CD4-positive, alpha-beta memory T cell (primary cell): ENCODE measurements at regions not wholly inside any gene's neighbourhood (a gene's known extent, or its start where the extent isn't known, plus 50 kb on each side); places are given as distances from the start of the nearest gene placed in this dataset.

Experiments
- CTCF ChIA-PET: fragments of 350-600 bp; sonication (Branson Sonifier 250); formaldehyde crosslinking; loops from one replicate; lab custom pipeline; 2021; ENCODE audit warnings: inconsistent platforms; ENCODE audit not compliant: partially characterized antibody; lab: Charles Lee
- POLR2A ChIA-PET: fragments of 350-600 bp; sonication (Branson Sonifier 250); formaldehyde crosslinking; loops from one replicate; lab custom pipeline; 2021; ENCODE audit not compliant: partially characterized antibody; lab: Charles Lee
- DNase-seq, 5 donors: peaks; one replicate each; pipeline versions ENCODE4 v3.0.0 to v3.0.0-alpha.2; 2020 to 2022; ENCODE audit warnings: mixed read lengths in 1 of 5
- H3K27ac ChIP-seq: one replicate; pipeline ENCODE4 v1.7.0; 2013; ENCODE audit warnings: low read depth, low read length
- H3K27me3 ChIP-seq: 2 replicates; pipeline ENCODE4 v1.7.0; 2013; ENCODE audit warnings: mild to moderate bottlenecking, low read length, moderate library complexity; ENCODE audit not compliant: insufficient read depth
- H3K36me3 ChIP-seq: 2 replicates; pipeline ENCODE4 v1.7.0; 2013; ENCODE audit warnings: mild to moderate bottlenecking, low read length, moderate library complexity; ENCODE audit not compliant: insufficient read depth
- H3K4me1 ChIP-seq: 2 replicates; pipeline ENCODE4 v1.7.0; 2013; ENCODE audit warnings: mild to moderate bottlenecking, low read length, moderate library complexity; ENCODE audit not compliant: insufficient read depth
- H3K4me3 ChIP-seq, 2 donors: one replicate each; pipeline ENCODE4 v1.7.0; 2013; ENCODE audit warnings: low read length in 2 of 2, mild to moderate bottlenecking in 1 of 2
- H3K9me3 ChIP-seq, 2 donors: one replicate each; pipeline ENCODE4 v1.7.0; 2013; ENCODE audit warnings: low read length in 2 of 2, control low read depth in 1 of 2; ENCODE audit not compliant: control insufficient read depth in 1 of 2
- H3K27ac Mint-ChIP-seq, 7 donors: one replicate each; pipeline ENCODE4 v1.8.0; 2020 to 2021; ENCODE audit warnings: mixed read lengths in 7 of 7, mild to moderate bottlenecking in 6 of 7, inconsistent platforms in 3 of 7, moderate library complexity in 3 of 7
- H3K27me3 Mint-ChIP-seq, 2 donors: one replicate each; pipeline ENCODE4 v1.8.0; 2020 to 2021; ENCODE audit warnings: mixed read lengths in 2 of 2
- H3K36me3 Mint-ChIP-seq, 2 donors: one replicate each; pipeline ENCODE4 v1.8.0; 2020 to 2021; ENCODE audit warnings: mixed read lengths in 2 of 2, inconsistent platforms in 1 of 2, mild to moderate bottlenecking in 1 of 2
- H3K4me1 Mint-ChIP-seq, 4 donors: one replicate each; pipeline ENCODE4 v1.8.0; 2020 to 2021; ENCODE audit warnings: mixed read lengths in 4 of 4, mild to moderate bottlenecking in 1 of 4
- H3K4me3 Mint-ChIP-seq, 8 donors: one replicate each; pipeline ENCODE4 v1.8.0; 2020 to 2021; ENCODE audit warnings: mixed read lengths in 8 of 8, mild to moderate bottlenecking in 7 of 8, moderate library complexity in 6 of 8, inconsistent platforms in 3 of 8
- H3K9me3 Mint-ChIP-seq, 8 donors: one replicate each; pipeline ENCODE4 v1.8.0; 2020 to 2021; ENCODE audit warnings: mixed read lengths in 8 of 8, mild to moderate bottlenecking in 5 of 8, inconsistent platforms in 3 of 8, moderate library complexity in 1 of 8
- intact Hi-C: fragments of 100-400 bp; cut with micrococcal nuclease; formaldehyde crosslinking; loops from one replicate; pipeline ENCODE4 v1.15.1; 2023

DNA sequence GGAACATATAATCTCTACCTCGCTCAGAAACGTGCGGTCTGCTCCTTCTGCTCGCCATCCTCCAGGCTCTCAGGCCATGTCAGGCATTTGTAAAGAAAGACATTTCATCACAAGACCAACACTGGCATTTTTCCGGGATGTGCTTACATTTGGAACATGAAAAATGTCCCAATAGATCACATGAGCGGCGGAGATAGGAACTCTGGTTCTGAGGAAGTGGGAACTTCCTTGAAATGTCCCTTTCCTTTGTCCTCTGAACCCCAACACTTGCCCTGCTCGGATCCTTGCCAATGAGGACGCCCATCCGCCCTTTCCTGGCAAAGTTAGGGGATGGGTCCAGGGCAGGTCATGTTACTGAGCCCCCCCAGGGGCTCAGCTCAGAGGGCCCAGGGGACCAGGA lies 130.5 kb downstream of the MAF start:
- no peaks in the 10 kb centered on the region for H3K36me3 ChIP-seq
- H3K36me3 Mint-ChIP-seq, result no peaks in the 10 kb centered on the region
- DNase-seq, result no peak
- intact Hi-C loops, result no loop called here
- POLR2A ChIA-PET, result no interaction called here
- H3K27ac Mint-ChIP-seq, result no peak overlapping the region
- no peak overlapping the region for H3K4me3 Mint-ChIP-seq
- H3K4me3 ChIP-seq, result no peak overlapping the region
- no peaks in the 10 kb centered on the region for H3K4me1 ChIP-seq
- no peak overlapping the region for H3K27ac ChIP-seq
- H3K9me3 ChIP-seq, result no peaks in the 10 kb centered on the region
- H3K27me3 Mint-ChIP-seq, result no peaks in the 10 kb centered on the region
- no peaks in the 10 kb centered on the region for H3K4me1 Mint-ChIP-seq
- no peaks in the 10 kb centered on the region for H3K9me3 Mint-ChIP-seq
- CTCF ChIA-PET, result no interaction called here
- H3K27me3 ChIP-seq, result no peaks in the 10 kb centered on the region

DNA sequence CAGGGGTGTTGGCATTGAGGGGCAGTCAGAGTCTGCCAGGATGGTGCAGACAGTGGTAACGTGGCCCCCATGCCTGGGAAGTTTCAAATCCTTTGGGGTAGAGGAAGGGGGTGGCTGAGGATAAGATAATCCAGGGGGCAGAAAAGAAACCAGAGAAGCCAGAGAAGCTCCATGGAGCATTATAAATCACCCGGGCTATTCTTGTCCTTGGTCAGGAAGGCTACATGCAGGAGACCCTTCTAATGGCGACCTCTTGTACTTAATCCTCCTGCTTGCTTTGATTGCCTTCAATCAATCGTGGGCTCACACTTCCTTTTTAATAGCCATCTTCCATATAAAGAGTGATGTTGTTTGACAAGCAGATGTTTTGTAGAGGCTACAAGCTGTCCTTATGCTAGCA lies 131.9 kb downstream of the MAF start:
- no peak overlapping the region for H3K4me3 Mint-ChIP-seq
- Histone ChIP-seq H3K4me3 (no peak overlapping the region), H3K36me3 (no peaks in the 10 kb centered on the region), H3K4me1 (no peaks in the 10 kb centered on the region), H3K27me3 (no peaks in the 10 kb centered on the region), H3K9me3 (no peaks in the 10 kb centered on the region), H3K27ac (no peak overlapping the region)
- intact Hi-C loops, result no loop called here
- no peaks in the 10 kb centered on the region for H3K27me3 Mint-ChIP-seq
- CTCF ChIA-PET, result no interaction called here
- H3K36me3 Mint-ChIP-seq, result no peaks in the 10 kb centered on the region
- POLR2A ChIA-PET, result no interaction called here
- no peak for DNase-seq
- H3K27ac Mint-ChIP-seq, result no peak overlapping the region
- no peaks in the 10 kb centered on the region for H3K4me1 Mint-ChIP-seq
- no peaks in the 10 kb centered on the region for H3K9me3 Mint-ChIP-seq

- ChIA-PET CTCF (no interaction called here), POLR2A (no interaction called here)
- no peaks in the 10 kb centered on the region for H3K27me3 ChIP-seq
- H3K27me3 Mint-ChIP-seq, result no peaks in the 10 kb centered on the region
- H3K36me3 ChIP-seq, result no peaks in the 10 kb centered on the region
- H3K27ac ChIP-seq, result no peak overlapping the region
- H3K4me3 Mint-ChIP-seq, result no peak overlapping the region
- no peaks in the 10 kb centered on the region for H3K9me3 Mint-ChIP-seq
- no peak for DNase-seq
- intact Hi-C loops, result no loop called here
- no peaks in the 10 kb centered on the region for H3K4me1 ChIP-seq
- H3K4me1 Mint-ChIP-seq, result no peaks in the 10 kb centered on the region
- H3K4me3 ChIP-seq, result no peak overlapping the region
- no peaks in the 10 kb centered on the region for H3K36me3 Mint-ChIP-seq
- H3K9me3 ChIP-seq, result no peaks in the 10 kb centered on the region
- H3K27ac Mint-ChIP-seq, result no peak overlapping the region
Observed at GRCh38 chr16:79468121-79468552, 132.4 kb downstream of the MAF start.

DNA sequence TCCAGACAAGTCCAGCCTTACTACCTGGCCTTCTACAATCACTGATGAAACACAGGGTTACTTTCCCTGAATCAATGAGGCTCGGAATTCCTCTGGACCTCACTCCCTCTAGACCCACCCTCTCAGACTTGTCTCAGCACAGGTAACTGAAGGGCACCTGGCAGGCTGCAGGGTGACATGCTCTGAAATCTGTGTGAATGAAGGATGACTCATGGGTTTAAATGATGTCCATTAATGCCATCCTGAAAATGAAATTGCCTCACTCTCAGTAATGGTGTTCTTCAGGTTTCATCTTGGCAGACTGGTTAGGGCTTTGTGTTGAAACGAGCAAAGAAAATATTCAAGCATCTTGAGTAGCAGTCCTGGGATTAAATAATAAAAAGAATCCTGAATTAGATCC lies 134.4 kb downstream of the MAF start:
- ChIA-PET POLR2A (no interaction called here), CTCF (no interaction called here)
- H3K4me3 ChIP-seq, result no peak overlapping the region
- no peak overlapping the region for H3K27ac ChIP-seq
- H3K4me1 Mint-ChIP-seq, result no peaks in the 10 kb centered on the region
- no peak overlapping the region for H3K4me3 Mint-ChIP-seq
- no peaks in the 10 kb centered on the region for H3K36me3 Mint-ChIP-seq
- H3K4me1 ChIP-seq, result no peaks in the 10 kb centered on the region
- H3K27me3 ChIP-seq, result no peaks in the 10 kb centered on the region
- intact Hi-C loops, result no loop called here
- no peaks in the 10 kb centered on the region for H3K36me3 ChIP-seq
- no peak for DNase-seq
- peaks cover 0 to 2% of the 10 kb centered on the region in 2 donors for H3K27me3 Mint-ChIP-seq
- H3K9me3 ChIP-seq, result no peaks in the 10 kb centered on the region
- H3K9me3 Mint-ChIP-seq, result peaks cover 0 to 2% (median 0%) of the 10 kb centered on the region in 8 donors
- H3K27ac Mint-ChIP-seq, result no peak overlapping the region

GRCh38 chr16:79463841-79464240 lies 136.7 kb downstream of the MAF start:
- no peak overlapping the region for H3K4me3 Mint-ChIP-seq
- intact Hi-C loops, result no loop called here
- DNase-seq, result no peak
- ChIA-PET CTCF (no interaction called here), POLR2A (no interaction called here)
- Histone ChIP-seq H3K27ac (no peak overlapping the region), H3K27me3 (no peaks in the 10 kb centered on the region), H3K9me3 (no peaks in the 10 kb centered on the region), H3K4me3 (no peak overlapping the region), H3K36me3 (no peaks in the 10 kb centered on the region), H3K4me1 (no peaks in the 10 kb centered on the region)
- H3K27ac Mint-ChIP-seq, result no peak overlapping the region
- H3K27me3 Mint-ChIP-seq, result peaks cover 0 to 4% of the 10 kb centered on the region in 2 donors
- H3K36me3 Mint-ChIP-seq, result no peaks in the 10 kb centered on the region
- H3K4me1 Mint-ChIP-seq, result no peaks in the 10 kb centered on the region
- H3K9me3 Mint-ChIP-seq, result peaks cover 0 to 2% (median 0%) of the 10 kb centered on the region in 8 donors

DNA sequence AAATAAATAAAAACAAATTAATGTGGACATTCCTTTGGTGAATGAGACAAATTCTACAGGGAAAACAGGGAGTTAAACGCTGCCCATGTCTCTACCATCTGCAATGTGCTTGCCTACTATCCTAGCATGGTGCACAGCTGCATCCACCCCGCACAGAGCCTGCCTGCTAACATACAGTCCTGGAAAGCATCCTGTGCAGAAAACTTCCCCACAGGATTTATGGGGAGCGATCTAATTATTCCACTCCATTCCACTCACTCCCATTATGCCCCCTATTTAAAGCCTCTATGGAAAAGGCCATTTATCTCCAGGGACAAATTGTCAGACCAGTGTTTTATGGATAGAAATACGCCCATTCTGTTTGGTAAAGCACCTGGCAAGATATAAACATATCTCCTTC lies 144.5 kb downstream of the MAF start:
- intact Hi-C loops, result no loop called here
- CTCF ChIA-PET, result no interaction called here

DNA sequence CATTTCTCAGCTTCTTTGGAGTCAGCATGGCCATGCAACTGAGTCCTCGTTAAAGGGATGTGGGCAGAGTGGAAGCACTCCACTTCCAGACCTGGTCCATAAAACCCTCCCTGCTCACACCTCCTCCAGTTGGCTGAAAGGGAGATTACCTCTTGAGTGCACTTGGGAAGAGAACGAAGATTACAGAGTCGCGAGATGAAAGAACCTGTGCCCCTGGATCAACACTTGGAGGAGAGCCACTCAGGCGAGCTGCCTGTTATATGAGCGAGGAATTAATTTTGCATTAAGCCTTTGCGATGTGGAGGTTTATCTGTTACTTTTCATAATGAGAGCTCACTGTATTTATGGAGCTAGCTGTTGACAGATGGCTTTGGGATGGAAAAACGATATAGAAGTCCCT lies 147.9 kb downstream of the MAF start:
- H3K9me3 ChIP-seq, result no peaks in the 10 kb centered on the region
- POLR2A ChIA-PET, result no interaction called here
- CTCF ChIA-PET, result no interaction called here
- intact Hi-C loops, result no loop called here
- no peak for DNase-seq
- peaks cover 13% of the 10 kb centered on the region for H3K4me1 ChIP-seq
- no peaks in the 10 kb centered on the region for H3K27me3 ChIP-seq
- no peak overlapping the region for H3K4me3 Mint-ChIP-seq
- H3K27me3 Mint-ChIP-seq, result no peaks in the 10 kb centered on the region
- peaks cover 5 to 13% (median 7%) of the 10 kb centered on the region in 4 donors for H3K4me1 Mint-ChIP-seq
- no peaks in the 10 kb centered on the region for H3K9me3 Mint-ChIP-seq
- no peak overlapping the region for H3K27ac Mint-ChIP-seq
- no peak overlapping the region for H3K27ac ChIP-seq
- no peaks in the 10 kb centered on the region for H3K36me3 Mint-ChIP-seq
- no peak overlapping the region for H3K4me3 ChIP-seq
- no peaks in the 10 kb centered on the region for H3K36me3 ChIP-seq

More for the DNA sequence above, 144.5 kb downstream of the MAF start:
- Histone ChIP-seq H3K27ac (no peak overlapping the region), H3K9me3 (no peaks in the 10 kb centered on the region), H3K4me1 (peaks cover 9% of the 10 kb centered on the region), H3K36me3 (no peaks in the 10 kb centered on the region), H3K4me3 (no peak overlapping the region), H3K27me3 (no peaks in the 10 kb centered on the region)
- Mint-ChIP-seq H3K4me3 (no peak overlapping the region), H3K27me3 (peaks cover 0 to 2% of the 10 kb centered on the region in 2 donors), H3K9me3 (no peaks in the 10 kb centered on the region), H3K36me3 (no peaks in the 10 kb centered on the region), H3K27ac (no peak overlapping the region), H3K4me1 (peaks cover 4 to 8% (median 7%) of the 10 kb centered on the region in 4 donors)
- POLR2A ChIA-PET, result no interaction called here
- DNase-seq, result no peak
